ENCODE measurements at regions not wholly inside any gene's neighbourhood (a gene's known extent, or its start where the extent isn't known, plus 50 kb on each side); places are given as distances from the start of the nearest gene placed in this dataset.

- H3K4me3 ChIP-seq (ENCODE audit: low read length) = no peak overlapping the region
- DNase-seq (ENCODE audit: low read depth, low spot score) = no peak
Measured at GRCh38 chr18:56207989-56208388, 430.4 kb downstream of the TXNL1 start.

GRCh38 chr18:56204052-56204451 lies 434.3 kb downstream of the TXNL1 start:
- H3K4me3 ChIP-seq (ENCODE audit: low read length) = no peak overlapping the region
- no peak for DNase-seq (ENCODE audit: low read depth, low spot score)

GRCh38 chr18:56202678-56203077 lies 435.7 kb downstream of the TXNL1 start:
- DNase-seq (ENCODE audit: low read depth, low spot score) = no peak
- no peak overlapping the region for H3K4me3 ChIP-seq (ENCODE audit: low read length)

- DNase-seq (ENCODE audit: low read depth, low spot score) = no peak
- no peak overlapping the region for H3K4me3 ChIP-seq (ENCODE audit: low read length)
Measured at GRCh38 chr18:56200381-56200911, 437.9 kb downstream of the TXNL1 start.

- no peak overlapping the region for H3K4me3 ChIP-seq (ENCODE audit: low read length)
- no peak for DNase-seq (ENCODE audit: low read depth, low spot score)
Measured at GRCh38 chr18:56199580-56200330, 438.6 kb downstream of the TXNL1 start.

GRCh38 chr18:56197241-56197859 lies 441.0 kb downstream of the TXNL1 start:
- no peak for DNase-seq (ENCODE audit: low read depth, low spot score)

GRCh38 chr18:56196495-56197225 lies 441.7 kb downstream of the TXNL1 start:
- no peak for DNase-seq (ENCODE audit: low read depth, low spot score)
- no peak overlapping the region for H3K4me3 ChIP-seq (ENCODE audit: low read length)

More at GRCh38 chr18:56197241-56197859, 441.0 kb downstream of the TXNL1 start:
- H3K4me3 ChIP-seq (ENCODE audit: low read length) = no peak overlapping the region

- no peak overlapping the region for H3K4me3 ChIP-seq (ENCODE audit: low read length)
- no peak for DNase-seq (ENCODE audit: low read depth, low spot score)
Measured at GRCh38 chr18:56191334-56191733, 447.1 kb downstream of the TXNL1 start.

GRCh38 chr18:56189615-56190014 lies 448.8 kb downstream of the TXNL1 start:
- H3K4me3 ChIP-seq (ENCODE audit: low read length) = no peak overlapping the region
- no peak for DNase-seq (ENCODE audit: low read depth, low spot score)

- H3K4me3 ChIP-seq (ENCODE audit: low read length) = no peak overlapping the region
- DNase-seq (ENCODE audit: low read depth, low spot score) = no peak
Measured at GRCh38 chr18:56188529-56189275, 449.7 kb downstream of the TXNL1 start.

GRCh38 chr18:56186319-56186718 lies 452.1 kb downstream of the TXNL1 start:
- H3K4me3 ChIP-seq (ENCODE audit: low read length) = no peak overlapping the region
- DNase-seq (ENCODE audit: low read depth, low spot score) = no peak

GRCh38 chr18:56185126-56185525 lies 453.3 kb downstream of the TXNL1 start:
- no peak overlapping the region for H3K4me3 ChIP-seq (ENCODE audit: low read length)
- DNase-seq (ENCODE audit: low read depth, low spot score) = no peak

GRCh38 chr18:56176751-56177150 lies 461.6 kb downstream of the TXNL1 start:
- DNase-seq (ENCODE audit: low read depth, low spot score) = no peak

GRCh38 chr18:56175330-56176001 lies 462.9 kb downstream of the TXNL1 start:
- no peak overlapping the region for H3K4me3 ChIP-seq (ENCODE audit: low read length)
- no peak for DNase-seq (ENCODE audit: low read depth, low spot score)

More at GRCh38 chr18:56176751-56177150, 461.6 kb downstream of the TXNL1 start:
- H3K4me3 ChIP-seq (ENCODE audit: low read length) = no peak overlapping the region

GRCh38 chr18:56173542-56174220 lies 464.7 kb downstream of the TXNL1 start:
- no peak overlapping the region for H3K4me3 ChIP-seq (ENCODE audit: low read length)
- no peak for DNase-seq (ENCODE audit: low read depth, low spot score)

- DNase-seq (ENCODE audit: low read depth, low spot score) = no peak
- no peak overlapping the region for H3K4me3 ChIP-seq (ENCODE audit: low read length)
Measured at GRCh38 chr18:56172527-56172926, 465.9 kb downstream of the TXNL1 start.

GRCh38 chr18:56171848-56172247 lies 466.5 kb downstream of the TXNL1 start:
- no peak for DNase-seq (ENCODE audit: low read depth, low spot score)
- no peak overlapping the region for H3K4me3 ChIP-seq (ENCODE audit: low read length)

Measured in Jurkat, Clone E6-1 (cell line).